Limb (tissue), 2 donors: ENCODE measurements at regions not wholly inside any gene's neighbourhood (a gene's known extent, or its start where the extent isn't known, plus 50 kb on each side); places are given as distances from the start of the nearest gene placed in this dataset.
"Not testable (repeated sequence)": the region's sequence is repeated elsewhere in the genome, so short reads cannot be mapped to it uniquely, and the experiment has no call there.

Source experiments
- DNase-seq, 2 donors: peaks; one replicate each; pipeline ENCODE4 v3.0.0-alpha.2; 2016; ENCODE audit errors: extremely low spot score in 2 of 2

- no peak for DNase-seq
Observed at GRCh38 chr16:60686824-60687223, 1349.4 kb downstream of the CDH8 start.

DNA sequence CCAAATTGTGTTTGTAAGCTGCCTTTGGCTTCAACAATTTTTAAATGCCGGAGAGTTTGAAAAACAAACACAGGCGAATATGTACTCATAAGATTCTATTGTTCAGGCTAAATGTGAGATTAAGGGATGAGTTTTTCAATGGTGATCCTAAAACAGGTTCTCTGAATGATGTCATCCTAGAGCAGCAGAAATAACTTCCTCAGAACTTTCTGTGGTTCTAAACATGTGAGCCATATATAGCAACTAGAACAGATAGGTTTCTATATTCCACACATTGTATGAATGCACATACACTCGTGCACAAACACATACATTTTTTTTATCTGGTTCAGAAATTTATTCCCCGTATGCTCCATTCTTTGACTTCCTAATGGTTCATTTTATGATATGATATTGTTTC lies 1352.2 kb downstream of the CDH8 start:
- no peak for DNase-seq

DNA sequence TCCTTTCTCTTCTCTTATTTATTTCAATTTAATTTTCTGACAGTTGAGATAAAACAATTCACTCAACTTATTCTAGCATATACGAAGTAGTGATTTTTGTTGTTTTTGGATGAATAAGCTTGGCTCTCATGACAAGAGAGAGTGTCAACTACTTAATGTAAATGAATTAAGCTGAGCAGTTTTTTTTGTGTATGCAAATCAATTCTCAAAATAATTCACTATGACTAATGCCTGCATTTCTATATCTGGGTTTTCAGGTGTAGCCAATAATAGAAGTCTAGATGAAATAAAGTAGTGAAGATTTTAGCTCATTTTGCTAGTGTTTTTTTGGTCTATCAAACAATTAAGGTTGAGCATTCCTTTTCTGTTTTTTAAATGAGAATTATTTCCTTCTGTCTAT lies 1354.0 kb downstream of the CDH8 start:
- no peak for DNase-seq

GRCh38 chr16:60681043-60681442 lies 1355.2 kb downstream of the CDH8 start:
- DNase-seq: no peak

GRCh38 chr16:60675022-60675421 lies 1361.2 kb downstream of the CDH8 start:
- no peak for DNase-seq

DNA sequence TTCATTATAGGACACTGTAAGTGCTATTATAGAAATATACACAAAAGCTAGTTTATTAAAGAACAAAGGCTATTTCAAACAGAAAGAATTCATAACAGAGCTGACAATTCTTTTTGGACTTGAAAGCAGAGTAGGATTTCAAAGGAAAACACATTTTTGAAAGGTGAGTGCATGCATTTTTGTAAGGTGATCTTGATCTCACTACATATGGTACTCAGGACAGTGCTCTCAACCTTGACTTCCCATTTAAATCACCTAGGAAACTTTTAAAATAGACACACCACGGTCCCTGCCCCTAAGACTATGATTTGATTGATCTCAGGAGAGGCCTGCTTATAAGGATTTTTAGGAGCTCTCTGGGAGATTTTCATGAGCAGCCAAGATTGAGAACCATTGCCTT lies 1362.0 kb downstream of the CDH8 start:
- DNase-seq: no peak

- no peak for DNase-seq
Observed at GRCh38 chr16:60655514-60656153, 1380.6 kb downstream of the CDH8 start.

GRCh38 chr16:60651346-60651745 lies 1384.9 kb downstream of the CDH8 start:
- no peak for DNase-seq

DNA sequence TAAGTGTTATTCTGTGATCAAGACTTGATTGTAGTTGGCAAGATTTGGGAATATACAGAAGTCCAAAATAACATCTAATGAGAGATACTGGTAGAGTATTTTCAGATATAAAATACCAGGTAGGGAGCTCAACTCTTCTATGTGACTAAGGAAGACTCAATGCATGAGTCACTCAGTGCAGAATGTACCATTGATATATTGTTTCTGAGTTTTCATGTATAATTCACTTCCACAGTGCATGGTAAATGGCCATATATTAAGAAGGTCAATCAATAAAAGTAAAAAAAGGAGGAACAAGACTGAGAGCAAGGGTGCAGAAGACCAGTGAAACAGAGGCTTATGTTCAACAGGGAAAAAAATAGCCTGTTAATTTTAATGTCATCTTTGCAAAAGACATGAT lies 1387.9 kb downstream of the CDH8 start:
- no peak for DNase-seq

- not testable (repeated sequence) for DNase-seq
Observed at GRCh38 chr16:60647388-60647787, 1388.8 kb downstream of the CDH8 start.

- DNase-seq: no peak
Observed at GRCh38 chr16:60646631-60647030, 1389.6 kb downstream of the CDH8 start.

DNA sequence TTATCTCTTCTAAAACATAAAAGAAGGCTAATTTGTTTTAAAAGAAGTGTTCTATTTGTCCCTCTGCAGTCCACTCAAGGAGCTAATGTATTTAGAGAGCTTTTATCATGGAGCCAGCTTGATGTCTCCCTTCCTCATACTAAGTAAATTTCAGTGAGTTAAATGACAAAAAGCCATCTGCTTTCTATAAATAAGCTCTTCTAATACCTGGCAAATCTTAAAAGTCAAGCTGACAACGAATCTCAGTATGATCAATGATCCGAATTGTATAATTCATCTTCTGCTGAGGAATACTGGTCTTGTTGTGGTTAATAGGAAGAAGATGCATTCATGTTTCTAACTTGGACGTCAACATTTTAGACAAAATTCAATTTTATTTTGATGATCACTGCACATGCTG lies 1390.7 kb downstream of the CDH8 start:
- DNase-seq: no peak

DNA sequence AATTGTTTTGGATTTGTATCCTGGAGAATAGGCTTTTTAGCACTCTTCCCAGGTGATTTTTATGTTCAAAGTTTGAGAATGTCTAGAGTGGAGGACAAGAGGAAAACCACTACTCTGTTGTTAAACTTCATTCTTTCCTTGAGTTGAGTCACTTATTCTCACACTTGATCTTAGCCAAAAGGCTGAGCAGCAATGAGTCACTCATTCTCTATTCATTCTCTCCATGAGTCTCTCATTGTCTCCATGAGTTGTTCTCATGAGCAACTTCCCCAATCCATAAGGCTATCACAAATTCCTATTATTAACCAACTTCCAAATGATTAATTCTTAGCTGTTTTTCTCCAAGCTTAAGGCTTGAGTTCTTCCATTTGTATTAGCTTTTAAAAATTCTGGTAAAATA lies 1393.3 kb downstream of the CDH8 start:
- no peak for DNase-seq

DNA sequence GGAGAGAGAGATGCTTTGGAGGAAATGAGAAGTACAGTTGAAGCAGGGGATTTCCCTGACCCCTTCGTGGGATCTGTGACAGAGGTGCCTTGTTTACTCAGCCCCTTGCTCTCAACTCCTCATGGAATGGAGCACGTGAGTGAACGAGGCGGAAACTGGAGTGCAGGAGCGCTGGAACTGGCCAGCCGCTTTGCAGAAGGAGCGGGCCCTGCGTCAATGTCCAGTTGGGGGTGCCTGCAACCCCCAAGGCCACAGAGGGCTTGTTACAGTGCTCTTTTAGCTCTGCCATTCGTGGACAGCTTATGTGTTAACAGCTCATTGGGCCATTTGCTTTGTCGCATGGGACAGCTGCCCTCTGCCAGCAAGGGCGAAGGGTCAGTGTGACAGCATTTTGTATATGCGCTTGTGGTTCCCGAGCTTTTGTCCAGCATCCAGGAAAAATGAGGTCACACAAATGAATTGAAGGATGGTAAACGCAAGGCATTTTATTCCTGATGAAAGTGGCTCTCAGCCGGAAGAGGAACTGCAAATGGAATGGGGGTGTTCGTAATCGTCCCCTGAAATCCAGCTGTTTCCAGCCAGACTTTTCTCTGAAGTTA lies 1395.1 kb downstream of the CDH8 start:
- DNase-seq: no peak

- DNase-seq: no peak
Observed at GRCh38 chr16:60640038-60640437, 1396.2 kb downstream of the CDH8 start.

DNA sequence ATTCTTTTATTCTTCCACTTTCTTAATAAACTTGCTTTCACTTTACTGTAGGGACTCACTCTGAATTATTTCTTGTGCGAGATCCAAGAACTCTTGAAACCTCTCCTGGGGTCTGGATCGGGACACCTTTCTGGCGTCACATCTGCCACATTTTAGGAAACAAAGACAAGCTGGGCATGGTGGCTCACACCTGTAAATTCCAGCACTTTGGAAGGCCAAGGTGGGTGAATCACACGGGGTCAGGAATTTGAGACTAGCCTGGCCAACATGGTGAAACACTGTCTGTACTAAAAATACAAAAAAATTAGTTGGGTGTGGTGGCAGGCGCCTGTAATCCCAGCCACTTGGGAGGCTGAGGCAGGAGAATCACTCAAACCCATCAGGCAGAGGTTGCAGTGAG lies 1399.6 kb downstream of the CDH8 start:
- not testable (repeated sequence) for DNase-seq

GRCh38 chr16:60636117-60636516 lies 1400.1 kb downstream of the CDH8 start:
- no peak for DNase-seq

DNA sequence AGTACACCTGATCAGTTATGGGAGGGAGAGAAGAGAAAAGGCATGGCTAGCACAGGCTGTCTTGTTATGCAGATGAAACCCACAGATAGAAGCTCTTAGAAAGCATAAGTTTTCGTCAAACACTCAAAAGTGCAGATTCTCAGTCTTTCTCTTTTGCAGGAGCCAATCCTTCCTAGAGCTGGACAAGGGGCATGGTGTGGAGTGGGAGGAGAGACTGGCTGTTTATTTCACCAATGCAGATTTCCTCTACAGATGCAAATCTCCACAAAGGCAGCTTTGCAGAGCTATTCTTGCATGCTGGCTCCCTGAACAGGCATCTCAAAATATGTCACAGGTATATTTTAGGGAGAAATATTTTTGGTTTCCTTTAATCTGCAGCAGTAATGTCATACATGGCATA lies 1400.7 kb downstream of the CDH8 start:
- DNase-seq: no peak

DNA sequence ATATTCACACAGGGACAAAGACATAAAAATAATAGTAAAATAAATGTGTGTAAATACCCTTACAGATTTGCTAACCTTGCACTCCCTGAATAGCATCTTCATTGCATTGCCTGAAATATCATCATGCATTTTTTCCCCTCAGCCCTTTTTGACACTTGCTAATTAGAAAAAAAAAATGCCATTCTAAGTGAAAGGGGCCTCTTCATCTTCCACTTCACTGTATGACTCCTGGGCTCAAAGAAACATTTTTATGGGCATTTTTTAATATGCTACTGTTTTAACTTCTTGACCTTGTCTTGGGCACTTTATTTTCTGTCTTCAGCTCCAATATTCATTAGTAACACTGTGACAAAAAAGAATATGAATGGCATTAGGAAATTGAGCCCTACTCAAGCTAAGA lies 1424.4 kb downstream of the CDH8 start:
- DNase-seq: no peak

DNA sequence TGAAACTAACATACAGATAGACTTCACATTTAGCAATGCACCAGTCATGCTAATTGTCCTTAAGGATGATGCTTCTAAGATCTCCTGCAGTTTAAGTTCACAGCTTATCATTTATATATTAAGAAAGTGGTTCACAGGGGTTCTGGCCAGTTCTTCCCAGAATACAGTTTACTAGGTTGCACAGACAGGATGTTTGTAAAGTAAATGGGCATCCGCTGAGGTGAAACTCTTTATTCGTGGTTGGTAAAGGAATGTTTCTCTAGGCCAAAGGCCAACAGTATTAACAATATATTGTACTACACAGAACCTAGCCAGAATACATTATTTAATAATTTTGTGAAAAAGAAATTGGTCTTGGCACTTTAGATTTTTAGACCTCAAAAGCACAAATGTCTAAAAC lies 1427.3 kb downstream of the CDH8 start:
- DNase-seq: no peak

DNA sequence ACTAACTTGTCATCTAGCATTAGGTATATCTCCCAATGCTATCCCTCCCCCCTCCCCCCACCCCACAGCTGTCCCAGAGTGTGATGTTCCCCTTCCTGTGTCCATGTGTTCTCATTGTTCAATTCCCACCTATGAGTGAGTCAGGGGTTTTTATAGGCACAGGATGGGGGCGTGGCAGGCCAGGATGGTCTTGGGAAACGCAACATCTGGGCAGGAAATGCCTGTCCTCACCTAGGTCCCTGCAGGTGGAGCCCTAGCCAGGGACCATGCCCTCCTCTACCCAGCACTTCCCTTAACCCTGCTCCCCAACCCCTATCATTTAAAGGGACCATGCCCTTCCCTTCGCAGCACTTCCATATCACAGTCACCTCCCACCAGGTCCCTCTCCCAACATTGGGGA lies 1430.6 kb downstream of the CDH8 start:
- DNase-seq: not testable (repeated sequence)

DNA sequence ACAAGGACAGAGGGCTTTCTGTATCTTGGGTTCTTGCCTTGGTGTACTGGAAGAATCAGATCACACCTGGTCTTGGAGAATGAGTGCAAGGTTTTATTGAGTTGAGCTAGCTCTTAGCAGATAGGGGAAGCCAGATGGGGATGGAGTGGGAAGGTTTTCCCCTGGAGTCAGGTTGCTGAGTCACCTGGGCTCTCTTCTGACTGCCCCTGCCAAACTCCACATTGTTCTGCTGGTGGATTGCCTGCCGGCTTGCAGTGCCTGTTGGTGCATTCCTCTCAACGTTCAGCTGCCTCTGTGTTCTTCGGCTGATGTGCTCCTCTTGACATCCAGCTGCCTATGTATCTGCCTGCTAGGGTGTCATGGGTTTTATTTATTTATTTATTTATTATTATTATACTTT lies 1431.1 kb downstream of the CDH8 start:
- DNase-seq: no peak

- DNase-seq: no peak
Observed at GRCh38 chr16:60586493-60586892, 1449.7 kb downstream of the CDH8 start.

- DNase-seq: no peak
Observed at GRCh38 chr16:60582528-60582927, 1453.7 kb downstream of the CDH8 start.
